ENCODE measurements at regions not wholly inside any gene's neighbourhood (a gene's known extent, or its start where the extent isn't known, plus 50 kb on each side); places are given as distances from the start of the nearest gene placed in this dataset.
A peak's percentile ranks its signal among the peaks of the same experiment; 100 is the strongest.

- peak; percentile 1 to 21 for DNase-seq
- WGBS, 2 donors: 32 to 46% methylated on average over 7 of the region's 7 CpGs
- no peak overlapping the region for H3K27ac ChIP-seq
Measured at GRCh38 chr4:135316266-135316779, 1114.7 kb upstream of the PABPC4L start.

GRCh38 chr4:135290136-135290535 lies 1088.5 kb upstream of the PABPC4L start:
- TF ChIP-seq CTCF (IDR thresholded peaks at IDR 0.05) (no peak), POLR2A (IDR thresholded peaks at IDR 0.05) (no peak)
- no peak overlapping the region for H3K27ac ChIP-seq
- no peaks in the 10 kb centered on the region for H3K4me1 ChIP-seq
- no peaks in the 10 kb centered on the region for H3K9me3 ChIP-seq
- no peaks in the 10 kb centered on the region for H3K36me3 ChIP-seq
- no peak for DNase-seq
- H3K27me3 ChIP-seq: no peaks in the 10 kb centered on the region
- intact Hi-C loops (cut with DNase I): no loop called here
- H3K4me3 ChIP-seq (replicated peaks in 1 of 3): no peak overlapping the region
- 78 to 91% methylated on average over 2 of the region's 2 CpGs for WGBS, 2 donors

More at GRCh38 chr4:135316266-135316779, 1114.7 kb upstream of the PABPC4L start:
- no peaks in the 10 kb centered on the region for H3K27me3 ChIP-seq
- H3K4me1 ChIP-seq: no peaks in the 10 kb centered on the region
- no peaks in the 10 kb centered on the region for H3K9me3 ChIP-seq
- no peak overlapping the region for H3K4me3 ChIP-seq (replicated peaks in 1 of 3)
- H3K36me3 ChIP-seq: no peaks in the 10 kb centered on the region
- TF ChIP-seq CTCF (IDR thresholded peaks at IDR 0.05) (no peak), POLR2A (IDR thresholded peaks at IDR 0.05) (no peak)
- intact Hi-C loops (cut with DNase I): no loop called here

- TF ChIP-seq POLR2A (IDR thresholded peaks at IDR 0.05) (no peak), CTCF (IDR thresholded peaks at IDR 0.05) (no peak)
- no peaks in the 10 kb centered on the region for H3K9me3 ChIP-seq
- DNase-seq: no peak
- no peaks in the 10 kb centered on the region for H3K36me3 ChIP-seq
- H3K27me3 ChIP-seq: no peaks in the 10 kb centered on the region
- no peak overlapping the region for H3K4me3 ChIP-seq (replicated peaks in 1 of 3)
- intact Hi-C loops (cut with DNase I): no loop called here
- H3K4me1 ChIP-seq: no peaks in the 10 kb centered on the region
- no peak overlapping the region for H3K27ac ChIP-seq
Measured at GRCh38 chr4:135283934-135284333, 1082.3 kb upstream of the PABPC4L start.

- H3K4me3 ChIP-seq (replicated peaks in 1 of 3): no peak overlapping the region
- WGBS, 2 donors: 94 to 100% methylated on average over 1 of the region's 1 CpG
- TF ChIP-seq POLR2A (IDR thresholded peaks at IDR 0.05) (no peak), CTCF (IDR thresholded peaks at IDR 0.05) (no peak)
- no peak overlapping the region for H3K27ac ChIP-seq
- no peaks in the 10 kb centered on the region for H3K9me3 ChIP-seq
- intact Hi-C loops (cut with DNase I): no loop called here
- no peaks in the 10 kb centered on the region for H3K4me1 ChIP-seq
- H3K27me3 ChIP-seq: no peaks in the 10 kb centered on the region
- DNase-seq: no peak
- no peaks in the 10 kb centered on the region for H3K36me3 ChIP-seq
Measured at GRCh38 chr4:135282676-135283075, 1081.1 kb upstream of the PABPC4L start.

GRCh38 chr4:135281230-135281629 lies 1079.6 kb upstream of the PABPC4L start:
- H3K4me1 ChIP-seq: no peaks in the 10 kb centered on the region
- H3K9me3 ChIP-seq: no peaks in the 10 kb centered on the region
- no peak for DNase-seq
- WGBS, 2 donors: 89 to 92% methylated on average over 3 of the region's 3 CpGs
- H3K4me3 ChIP-seq (replicated peaks in 1 of 3): no peak overlapping the region
- TF ChIP-seq CTCF (IDR thresholded peaks at IDR 0.05) (no peak), POLR2A (IDR thresholded peaks at IDR 0.05) (no peak)
- H3K27ac ChIP-seq: no peak overlapping the region
- H3K27me3 ChIP-seq: no peaks in the 10 kb centered on the region
- intact Hi-C loops (cut with DNase I): no loop called here
- no peaks in the 10 kb centered on the region for H3K36me3 ChIP-seq

Data from thyroid gland (tissue), 4 donors.